Naive B cell (primary cell): ENCODE measurements at regions not wholly inside any gene's neighbourhood (a gene's known extent, or its start where the extent isn't known, plus 50 kb on each side); places are given as distances from the start of the nearest gene placed in this dataset.
"Not testable (repeated sequence)": the region's sequence is repeated elsewhere in the genome, so short reads cannot be mapped to it uniquely, and the experiment has no call there.

ENCODE experiments used
- ATAC-seq, 2 donors: fragments of 150-1000 bp; cut with Tn5 transposase; 2 replicates each; pipeline ENCODE4 v1.10.0; 2021; ENCODE audit warnings: low read depth in 2 of 2, mild to moderate bottlenecking in 2 of 2, moderate library complexity in 2 of 2
- DNase-seq: peaks from one replicate; pipeline ENCODE4 v3.0.0; 2022
- H3K27ac Mint-ChIP-seq, 6 donors: one replicate each; pipeline ENCODE4 v1.8.0; 2020 to 2022; ENCODE audit warnings: mild to moderate bottlenecking in 6 of 6, mixed read lengths in 6 of 6, moderate library complexity in 5 of 6, inconsistent platforms in 2 of 6
- H3K27me3 Mint-ChIP-seq, 3 donors: one replicate each; pipeline ENCODE4 v1.8.0; 2021 to 2022; ENCODE audit warnings: mixed read lengths in 3 of 3, mild to moderate bottlenecking in 1 of 3
- H3K36me3 Mint-ChIP-seq, 2 donors: one replicate each; pipeline ENCODE4 v1.8.0; 2020 to 2022; ENCODE audit warnings: mixed read lengths in 2 of 2, inconsistent platforms in 1 of 2, mild to moderate bottlenecking in 1 of 2
- H3K4me1 Mint-ChIP-seq, 3 donors: one replicate each; pipeline ENCODE4 v1.8.0; 2020 to 2022; ENCODE audit warnings: mixed read lengths in 3 of 3, inconsistent platforms in 1 of 3, mild to moderate bottlenecking in 1 of 3, moderate library complexity in 1 of 3
- H3K4me3 Mint-ChIP-seq, 8 donors: one replicate each; pipeline ENCODE4 v1.8.0; 2020 to 2022; ENCODE audit warnings: mild to moderate bottlenecking in 8 of 8, mixed read lengths in 8 of 8, moderate library complexity in 8 of 8, inconsistent platforms in 2 of 8
- H3K9me3 Mint-ChIP-seq, 7 donors: one replicate each; pipeline ENCODE4 v1.8.0; 2020 to 2022; ENCODE audit warnings: mixed read lengths in 7 of 7, mild to moderate bottlenecking in 5 of 7, inconsistent platforms in 2 of 7, moderate library complexity in 1 of 7

DNA sequence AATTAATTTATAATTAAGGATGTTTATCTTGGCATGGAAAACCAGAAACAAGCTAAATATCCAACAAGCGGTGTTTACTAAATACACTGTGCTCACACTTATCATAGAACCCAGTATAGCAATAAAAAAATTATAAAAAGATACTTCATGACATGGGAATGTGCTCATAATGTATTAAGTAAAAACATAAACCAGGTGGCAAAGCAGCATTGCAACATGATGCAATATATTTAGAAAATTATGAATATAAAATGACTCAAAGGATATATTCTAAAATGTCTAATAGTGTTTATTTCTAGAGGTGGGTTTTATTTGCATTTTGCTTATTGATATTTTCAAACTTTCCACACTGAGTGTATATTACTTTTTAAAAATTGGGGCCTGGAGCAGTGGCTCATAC lies 84.4 kb upstream of the ATL2 start:
- peaks cover 0 to 8% of the 10 kb centered on the region in 2 donors for H3K36me3 Mint-ChIP-seq
- H3K9me3 Mint-ChIP-seq = no peaks in the 10 kb centered on the region
- H3K4me3 Mint-ChIP-seq = no peak overlapping the region
- peaks cover 21 to 40% (median 36%) of the 10 kb centered on the region in 3 donors for H3K27me3 Mint-ChIP-seq
- no peaks in the 10 kb centered on the region for H3K4me1 Mint-ChIP-seq
- no peak overlapping the region for H3K27ac Mint-ChIP-seq
- no peak for ATAC-seq
- DNase-seq = no peak

DNA sequence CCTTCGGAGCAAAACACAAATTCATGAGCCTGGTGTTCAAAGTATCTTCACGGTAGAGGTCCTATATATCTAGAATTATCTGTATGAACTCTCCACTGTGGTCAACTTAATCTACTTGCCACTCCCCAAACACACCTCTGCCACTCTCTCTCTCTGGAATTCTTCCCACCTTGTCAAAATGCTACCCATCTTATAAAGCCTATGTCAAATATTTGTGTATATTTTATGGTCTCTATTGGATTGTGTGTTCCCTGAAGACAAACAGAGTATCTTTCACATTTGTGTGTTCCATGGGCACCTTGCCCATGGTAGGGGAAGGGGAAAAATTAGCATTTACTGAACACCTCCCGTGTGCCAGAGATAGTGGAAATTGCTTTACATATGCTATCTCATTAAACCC lies 83.2 kb upstream of the ATL2 start:
- Mint-ChIP-seq H3K27me3 (peaks cover 28 to 51% (median 42%) of the 10 kb centered on the region in 3 donors), H3K27ac (no peak overlapping the region), H3K36me3 (peaks cover 0 to 8% of the 10 kb centered on the region in 2 donors), H3K4me1 (no peaks in the 10 kb centered on the region), H3K9me3 (no peaks in the 10 kb centered on the region), H3K4me3 (no peak overlapping the region)
- no peak for ATAC-seq
- no peak for DNase-seq

DNA sequence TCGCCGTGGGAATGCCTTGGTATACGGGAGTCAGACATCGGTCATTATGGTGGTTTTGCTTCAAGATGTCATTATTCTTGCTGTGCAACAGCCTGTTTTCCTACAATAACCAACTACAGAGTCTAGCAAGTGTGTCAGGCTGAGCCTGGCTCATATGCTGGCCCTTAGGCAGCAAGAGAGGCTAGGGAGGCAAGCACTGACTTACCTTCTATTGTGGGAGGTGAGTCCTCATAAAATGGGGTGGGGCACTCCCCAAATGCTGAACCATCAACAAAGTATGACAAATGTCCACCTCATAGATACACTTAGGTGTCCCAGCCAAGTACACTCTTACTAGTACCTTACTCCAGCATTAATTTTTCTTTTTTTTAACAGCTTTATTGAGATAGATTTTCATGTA lies 77.0 kb upstream of the ATL2 start:
- no peaks in the 10 kb centered on the region for H3K4me1 Mint-ChIP-seq
- no peak overlapping the region for H3K27ac Mint-ChIP-seq
- no peak overlapping the region for H3K4me3 Mint-ChIP-seq
- peaks cover 20 to 36% (median 24%) of the 10 kb centered on the region in 3 donors for H3K27me3 Mint-ChIP-seq
- no peaks in the 10 kb centered on the region for H3K9me3 Mint-ChIP-seq
- no peak for DNase-seq
- no peak for ATAC-seq
- H3K36me3 Mint-ChIP-seq = peaks cover 0 to 8% of the 10 kb centered on the region in 2 donors

DNA sequence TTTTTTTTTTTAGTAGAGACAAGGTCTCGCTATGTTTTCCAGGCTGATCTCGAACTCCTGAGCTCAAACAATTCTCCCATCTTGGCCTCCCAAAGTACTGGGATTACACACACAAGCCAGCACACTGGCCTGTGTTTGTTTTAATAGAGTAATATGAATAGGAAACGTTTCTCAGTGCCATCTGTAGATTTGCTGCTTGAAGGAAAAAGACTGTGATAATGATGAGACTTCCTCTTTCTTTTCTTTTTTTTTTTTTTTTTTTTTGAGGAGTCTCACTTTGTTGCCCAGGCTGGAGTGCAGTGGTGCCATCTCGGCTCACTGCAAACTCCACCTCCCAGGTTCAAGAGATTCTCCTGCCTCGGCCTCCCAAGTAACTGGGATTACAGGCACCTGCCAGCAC lies 74.7 kb upstream of the ATL2 start:
- not testable (repeated sequence) for DNase-seq, H3K4me1 Mint-ChIP-seq, H3K27ac Mint-ChIP-seq, ATAC-seq, H3K4me3 Mint-ChIP-seq, H3K9me3 Mint-ChIP-seq, H3K36me3 Mint-ChIP-seq
- H3K27me3 Mint-ChIP-seq = peaks cover 7 to 16% (median 8%) of the 10 kb centered on the region in 3 donors

DNA sequence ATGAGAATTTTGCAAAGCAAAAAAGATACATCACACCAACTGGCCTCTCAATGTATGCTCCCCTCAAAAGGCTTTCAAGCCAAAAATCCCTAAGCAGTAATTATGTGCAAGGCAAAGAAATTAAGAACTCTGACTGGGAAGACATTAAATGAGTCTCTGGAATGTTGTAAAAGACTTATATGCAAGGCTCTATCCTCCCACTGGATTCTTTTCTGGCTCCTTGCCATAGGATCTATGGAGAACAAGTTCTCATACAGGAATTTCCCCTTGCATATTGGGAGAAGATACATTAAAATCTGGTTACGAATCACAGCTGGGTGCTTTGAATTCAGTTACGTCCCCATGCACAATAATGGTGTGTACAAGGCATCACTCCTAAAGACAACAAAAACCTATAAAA lies 73.4 kb upstream of the ATL2 start:
- Mint-ChIP-seq H3K4me1 (no peaks in the 10 kb centered on the region), H3K27ac (no peak overlapping the region), H3K9me3 (no peaks in the 10 kb centered on the region), H3K27me3 (peaks cover 0 to 3% (median 1%) of the 10 kb centered on the region in 3 donors), H3K36me3 (no peaks in the 10 kb centered on the region), H3K4me3 (no peak overlapping the region)
- DNase-seq (no peak), ATAC-seq (no peak)

DNA sequence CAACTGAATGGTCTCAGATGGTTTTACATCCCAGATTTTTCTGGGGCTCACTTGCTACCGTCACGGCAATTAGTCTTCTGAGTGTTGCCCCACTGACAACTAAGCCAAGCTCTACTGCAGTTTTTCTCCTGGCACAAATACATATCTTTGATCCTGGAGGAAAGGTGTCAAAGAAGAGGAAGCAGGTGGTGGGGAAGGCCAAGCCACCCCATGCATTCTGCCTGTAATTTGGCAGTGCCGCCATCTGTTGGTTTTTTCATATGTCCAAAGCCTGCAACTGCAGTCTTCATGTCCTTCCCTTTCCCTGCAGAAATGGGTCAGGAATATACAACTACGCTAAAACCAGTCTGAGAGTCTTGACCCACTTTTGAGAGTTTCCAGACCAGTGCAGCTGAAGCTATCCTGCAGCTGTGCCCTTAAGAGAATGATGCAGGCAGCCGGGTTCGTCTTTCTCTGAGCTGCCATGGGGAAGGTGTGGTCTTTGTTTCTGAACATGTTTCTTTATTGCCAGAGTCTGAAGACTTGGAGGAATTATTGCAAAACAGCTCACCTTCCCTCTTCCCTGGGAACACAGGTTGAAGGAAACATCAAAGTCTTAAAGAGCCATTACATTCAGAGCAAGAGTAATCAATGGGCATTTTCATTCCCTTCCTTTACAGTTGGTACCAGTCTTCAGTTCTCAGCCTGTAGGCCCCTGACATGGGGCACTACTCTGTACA lies 71.8 kb upstream of the ATL2 start:
- Mint-ChIP-seq H3K9me3 (no peaks in the 10 kb centered on the region), H3K36me3 (no peaks in the 10 kb centered on the region), H3K4me1 (no peaks in the 10 kb centered on the region), H3K27ac (no peak overlapping the region), H3K27me3 (peaks cover 0 to 7% (median 4%) of the 10 kb centered on the region in 3 donors), H3K4me3 (no peak overlapping the region)
- DNase-seq (no peak), ATAC-seq (no peak)

DNA sequence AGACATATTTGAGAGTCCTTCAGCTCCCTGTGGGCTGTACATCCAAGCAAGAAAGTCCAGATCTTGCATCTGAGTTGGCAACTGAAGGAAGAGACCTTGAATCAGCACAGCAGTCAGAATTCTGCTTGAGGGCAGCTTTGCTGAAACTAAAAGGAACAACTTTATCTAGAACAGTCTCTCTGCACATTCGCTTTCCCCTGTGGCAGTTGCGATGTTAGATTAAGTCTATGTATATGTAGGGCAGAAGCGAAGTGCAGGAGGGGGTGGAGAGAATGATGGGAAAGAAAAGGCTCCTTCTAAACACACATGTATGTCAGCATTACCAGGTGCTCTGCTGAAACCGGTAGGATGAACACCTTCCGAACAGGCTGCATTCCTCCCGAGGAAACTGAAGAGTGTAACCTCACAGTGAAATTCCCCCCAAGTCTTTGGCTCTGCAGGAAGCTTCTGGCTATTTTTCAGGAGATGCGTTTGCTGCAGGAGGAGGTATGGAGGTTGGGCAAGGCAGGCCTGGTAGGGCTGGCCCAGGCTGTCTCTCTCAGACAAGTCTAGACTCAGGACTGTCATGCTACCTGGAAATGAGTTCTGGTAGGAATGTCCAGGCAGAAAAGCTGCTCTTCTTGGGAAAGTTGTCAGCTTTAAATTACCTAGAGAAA lies 70.0 kb upstream of the ATL2 start:
- H3K4me3 Mint-ChIP-seq = no peak overlapping the region
- no peaks in the 10 kb centered on the region for H3K4me1 Mint-ChIP-seq
- no peaks in the 10 kb centered on the region for H3K9me3 Mint-ChIP-seq
- no peaks in the 10 kb centered on the region for H3K36me3 Mint-ChIP-seq
- no peak for DNase-seq
- H3K27ac Mint-ChIP-seq = no peak overlapping the region
- no peak for ATAC-seq
- H3K27me3 Mint-ChIP-seq = peaks cover 4 to 18% (median 16%) of the 10 kb centered on the region in 3 donors

DNA sequence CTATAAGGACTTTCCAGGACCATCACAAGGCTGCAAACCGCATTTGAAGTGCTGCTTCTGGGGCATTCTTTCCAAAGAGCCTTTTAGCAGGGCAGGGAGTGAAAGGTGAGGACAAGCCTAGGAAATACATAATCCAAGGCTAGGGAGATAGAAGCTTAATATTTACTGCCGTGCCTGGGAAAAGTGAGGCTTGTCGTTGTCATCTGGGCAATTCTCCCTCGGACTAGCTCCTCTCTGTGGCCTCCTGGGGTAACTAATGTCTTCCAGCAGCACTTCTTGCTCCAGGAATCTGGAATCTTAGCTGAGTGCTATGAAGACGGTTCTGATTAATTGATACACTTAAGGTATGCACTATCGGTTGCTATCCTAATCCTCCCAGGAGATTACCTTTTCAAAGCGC lies 69.3 kb upstream of the ATL2 start:
- H3K4me3 Mint-ChIP-seq = no peak overlapping the region
- no peaks in the 10 kb centered on the region for H3K9me3 Mint-ChIP-seq
- DNase-seq = no peak

DNA sequence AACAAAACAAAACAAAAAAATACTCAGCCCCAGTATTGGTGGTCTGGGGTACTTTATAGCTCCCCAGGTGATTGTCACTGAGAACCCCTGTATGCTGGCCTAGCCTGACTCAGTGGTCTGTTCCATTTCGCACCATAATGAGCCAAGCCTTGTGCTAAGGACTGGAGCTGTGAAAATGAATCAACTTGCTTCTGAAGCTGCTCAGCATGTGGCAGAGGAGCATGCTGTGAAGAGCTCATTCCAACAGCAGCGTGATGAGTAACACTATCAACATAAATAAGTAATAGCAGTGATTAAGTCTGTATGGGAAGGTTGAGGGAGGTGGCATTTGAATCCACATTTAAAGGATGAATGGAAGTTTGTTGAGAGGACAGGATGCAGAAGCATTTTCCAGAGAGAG lies 67.2 kb upstream of the ATL2 start:
- no peak overlapping the region for H3K27ac Mint-ChIP-seq
- no peak for ATAC-seq
- no peak overlapping the region for H3K4me3 Mint-ChIP-seq

More for the DNA sequence above, 69.3 kb upstream of the ATL2 start:
- ATAC-seq = no peak
- Mint-ChIP-seq H3K27ac (no peak overlapping the region), H3K36me3 (no peaks in the 10 kb centered on the region), H3K4me1 (no peaks in the 10 kb centered on the region), H3K27me3 (peaks cover 10 to 22% (median 21%) of the 10 kb centered on the region in 3 donors)

DNA sequence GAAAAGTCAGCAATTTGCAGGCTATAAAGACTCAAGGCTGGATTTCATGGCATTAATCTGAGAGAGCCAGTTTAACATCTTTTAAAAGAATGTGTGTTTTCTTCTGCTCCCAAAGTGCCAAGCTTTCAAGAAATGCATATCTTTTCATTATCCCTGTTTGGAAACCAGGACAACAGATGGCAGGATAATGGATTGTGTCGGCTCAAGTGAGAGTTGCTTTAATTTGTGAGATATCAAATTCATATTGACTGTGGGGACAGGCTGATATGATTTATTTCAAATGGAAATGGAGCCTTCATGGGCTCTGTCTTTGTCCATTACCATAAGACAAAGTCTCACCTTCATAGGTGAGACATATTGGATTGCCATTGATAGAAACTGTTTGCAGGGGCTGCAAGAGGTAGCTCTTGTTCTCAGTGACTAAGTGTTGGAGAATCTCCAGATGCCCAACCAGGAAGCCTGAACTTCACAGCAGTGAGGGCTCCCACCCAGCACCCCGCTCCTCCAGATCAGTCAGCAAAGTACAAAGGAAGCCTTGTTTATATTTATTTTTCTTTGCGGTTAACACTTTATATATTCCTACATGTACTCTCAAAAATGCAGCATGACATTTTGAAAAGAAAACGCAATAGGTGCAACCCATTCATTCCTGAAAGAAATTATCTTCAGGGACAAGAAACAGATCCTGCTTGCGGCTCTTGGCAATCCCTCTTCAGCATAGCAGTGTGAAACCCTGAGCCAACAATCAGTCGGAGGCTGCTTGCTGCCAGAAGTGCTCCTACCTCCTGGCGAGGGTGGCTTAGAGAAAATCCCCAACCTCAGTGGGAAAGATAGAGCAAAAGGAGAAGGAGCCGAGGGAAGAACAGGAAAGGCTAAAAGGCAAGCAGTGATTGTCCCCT lies 65.8 kb upstream of the ATL2 start:
- no peaks in the 10 kb centered on the region for H3K4me1 Mint-ChIP-seq
- H3K9me3 Mint-ChIP-seq = no peaks in the 10 kb centered on the region
- H3K36me3 Mint-ChIP-seq = no peaks in the 10 kb centered on the region
- no peak for ATAC-seq
- no peak for DNase-seq
- H3K27me3 Mint-ChIP-seq = peaks cover 28 to 37% (median 35%) of the 10 kb centered on the region in 3 donors
- H3K27ac Mint-ChIP-seq = no peak overlapping the region
- H3K4me3 Mint-ChIP-seq = no peak overlapping the region

More for the DNA sequence above, 67.2 kb upstream of the ATL2 start:
- DNase-seq = no peak
- Mint-ChIP-seq H3K9me3 (no peaks in the 10 kb centered on the region), H3K4me1 (no peaks in the 10 kb centered on the region), H3K27me3 (peaks cover 20 to 35% (median 31%) of the 10 kb centered on the region in 3 donors), H3K36me3 (no peaks in the 10 kb centered on the region)

DNA sequence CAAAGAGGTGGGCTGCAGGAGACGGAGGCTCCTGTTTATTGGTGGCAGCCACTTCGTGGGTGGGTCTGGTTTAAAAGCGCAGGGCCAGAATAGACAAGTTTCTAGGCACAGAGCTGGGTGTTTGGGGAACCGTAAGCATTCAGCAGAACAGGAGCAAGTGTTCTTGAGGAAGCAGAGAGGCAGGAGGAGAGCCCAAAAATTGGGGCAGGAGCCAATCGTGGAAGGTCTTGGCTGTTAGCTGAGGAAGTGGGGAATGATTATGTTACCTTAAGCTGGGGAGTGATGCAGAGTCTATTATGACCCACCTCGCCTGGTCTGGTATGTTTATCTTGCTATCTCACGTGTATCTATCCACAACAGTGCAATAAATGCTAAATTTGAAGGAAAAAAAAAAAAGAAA lies 64.3 kb upstream of the ATL2 start:
- ATAC-seq = no peak
- H3K27me3 Mint-ChIP-seq = peaks cover 28 to 39% (median 37%) of the 10 kb centered on the region in 3 donors
- no peak for DNase-seq
- no peaks in the 10 kb centered on the region for H3K36me3 Mint-ChIP-seq
- H3K4me3 Mint-ChIP-seq = no peak overlapping the region
- H3K9me3 Mint-ChIP-seq = no peaks in the 10 kb centered on the region
- H3K27ac Mint-ChIP-seq = no peak overlapping the region
- H3K4me1 Mint-ChIP-seq = no peaks in the 10 kb centered on the region

DNA sequence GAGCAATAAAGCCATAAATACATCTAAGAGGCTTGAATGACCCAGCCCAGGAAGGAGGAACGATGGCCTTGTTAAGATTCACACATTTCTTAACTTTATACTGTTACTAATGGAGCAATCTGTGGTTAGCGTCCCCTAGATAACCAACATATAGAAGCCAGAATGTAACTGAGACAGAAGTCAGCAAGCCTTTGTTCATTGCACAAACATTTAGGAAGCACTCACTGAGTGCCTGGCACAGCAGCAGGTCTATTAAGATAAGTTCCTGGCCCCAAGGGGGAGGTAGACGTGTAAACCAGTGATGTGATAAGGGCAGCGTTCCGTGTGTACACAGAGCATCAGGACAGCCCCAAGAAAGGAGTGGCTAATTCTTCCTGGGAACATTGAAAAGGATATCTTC lies 63.6 kb upstream of the ATL2 start:
- no peak overlapping the region for H3K27ac Mint-ChIP-seq
- ATAC-seq (no peak), DNase-seq (no peak)
- no peaks in the 10 kb centered on the region for H3K9me3 Mint-ChIP-seq
- no peaks in the 10 kb centered on the region for H3K36me3 Mint-ChIP-seq
- H3K4me3 Mint-ChIP-seq = no peak overlapping the region
- H3K27me3 Mint-ChIP-seq = peaks cover 28 to 44% (median 37%) of the 10 kb centered on the region in 3 donors
- H3K4me1 Mint-ChIP-seq = no peaks in the 10 kb centered on the region

DNA sequence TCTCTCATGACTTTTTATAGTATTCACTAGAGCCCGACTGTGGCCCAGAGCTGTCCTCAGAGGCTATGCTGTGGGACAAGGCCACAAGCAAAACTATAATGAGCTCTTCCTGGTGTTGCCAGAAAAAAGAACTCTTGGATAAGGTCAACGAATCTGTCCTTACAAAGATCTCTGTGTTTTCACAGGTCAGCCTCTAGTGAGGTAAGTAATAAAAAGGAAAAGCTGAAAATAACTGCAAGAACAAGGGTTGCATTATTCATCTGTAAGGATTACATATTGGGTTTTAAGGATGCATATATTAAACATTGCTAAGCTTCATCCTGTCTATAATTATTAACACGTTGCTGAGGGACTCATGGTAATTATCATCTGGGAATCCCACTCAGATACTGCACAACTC lies 62.8 kb upstream of the ATL2 start:
- DNase-seq = no peak
- Mint-ChIP-seq H3K27me3 (peaks cover 28 to 47% (median 37%) of the 10 kb centered on the region in 3 donors), H3K36me3 (peaks cover 0 to 1% of the 10 kb centered on the region in 2 donors), H3K27ac (no peak overlapping the region), H3K9me3 (peaks cover 0 to 2% (median 0%) of the 10 kb centered on the region in 7 donors), H3K4me3 (no peak overlapping the region), H3K4me1 (no peaks in the 10 kb centered on the region)
- ATAC-seq = no peak
